Suppressor macrophage (primary cell): ENCODE measurements at regions not wholly inside any gene's neighbourhood (a gene's known extent, or its start where the extent isn't known, plus 50 kb on each side); places are given as distances from the start of the nearest gene placed in this dataset.
"Not testable (repeated sequence)": the region's sequence is repeated elsewhere in the genome, so short reads cannot be mapped to it uniquely, and the experiment has no call there.

Experiments
- DNase-seq, 4 experiments: peaks; one replicate each; pipeline ENCODE4 v3.0.0-alpha.2; 2020 to 2022

GRCh38 chr2:110333114-110334095, 121.1 kb upstream of the MTLN start:
- DNase-seq = not testable (repeated sequence)

DNA sequence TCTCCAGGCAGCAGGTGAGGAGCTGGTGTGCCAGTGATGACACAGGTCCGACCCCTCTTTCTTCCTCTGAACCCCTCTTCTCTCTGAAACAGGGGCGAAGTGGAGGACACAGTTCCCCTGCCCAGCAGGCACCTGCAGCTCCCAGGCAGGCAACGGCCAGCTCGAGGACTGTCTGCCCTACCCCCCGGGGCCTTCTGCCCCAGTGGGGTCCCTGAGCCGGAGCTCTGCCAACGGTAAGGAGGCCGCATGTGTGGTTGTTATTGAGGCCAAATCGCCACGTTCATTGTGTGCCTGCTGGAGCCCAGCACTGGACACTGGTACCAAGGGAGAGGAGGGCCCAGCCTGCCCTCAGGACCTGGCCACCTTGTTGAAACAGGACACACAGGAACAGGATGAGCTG, 119.3 kb upstream of the MTLN start:
- not testable (repeated sequence) for DNase-seq

DNA sequence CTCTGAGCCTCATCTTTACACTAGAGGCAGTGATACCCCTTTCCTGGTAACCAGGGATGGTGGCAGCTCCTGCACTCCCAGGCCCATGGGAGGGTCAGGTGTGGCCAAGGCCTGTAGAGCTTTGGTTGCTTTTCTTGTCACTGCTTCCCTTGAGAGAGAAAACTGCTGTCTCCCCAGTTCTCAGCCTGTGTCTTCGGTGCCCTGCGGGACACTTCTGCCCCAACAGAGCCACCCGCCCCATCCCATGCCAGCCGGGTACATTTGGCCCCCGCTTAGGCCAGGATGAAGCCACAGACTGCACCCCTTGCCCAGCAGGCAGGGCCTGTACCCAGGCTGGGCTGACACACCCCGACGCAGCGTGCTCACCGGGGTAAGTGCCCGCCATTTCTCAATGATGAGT, 117.4 kb upstream of the MTLN start:
- not testable (repeated sequence) for DNase-seq

GRCh38 chr2:110329158-110329557, 116.8 kb upstream of the MTLN start:
- not testable (repeated sequence) for DNase-seq

DNA sequence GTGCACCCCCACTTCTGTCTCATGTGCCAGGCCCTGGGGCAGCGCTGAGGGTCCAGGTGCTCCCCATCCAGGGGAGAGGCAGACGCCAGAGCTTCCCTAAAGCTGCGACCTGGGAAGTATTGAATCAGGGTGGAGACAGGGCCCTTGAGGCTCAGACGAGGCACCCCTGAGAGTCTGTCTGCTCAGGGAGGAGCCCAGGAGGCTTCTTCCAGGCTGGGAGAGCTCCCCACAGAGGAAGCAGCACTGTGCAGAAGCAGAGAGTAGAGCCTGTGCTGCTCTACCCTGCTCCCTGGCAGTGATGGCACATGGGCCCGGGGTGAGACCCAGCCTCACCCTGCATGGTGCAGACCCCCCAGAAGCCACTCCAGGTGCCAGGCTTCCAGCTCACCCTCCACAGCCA, 116.3 kb upstream of the MTLN start:
- peak in 1 of 4 experiments; percentile 0 for DNase-seq

DNA sequence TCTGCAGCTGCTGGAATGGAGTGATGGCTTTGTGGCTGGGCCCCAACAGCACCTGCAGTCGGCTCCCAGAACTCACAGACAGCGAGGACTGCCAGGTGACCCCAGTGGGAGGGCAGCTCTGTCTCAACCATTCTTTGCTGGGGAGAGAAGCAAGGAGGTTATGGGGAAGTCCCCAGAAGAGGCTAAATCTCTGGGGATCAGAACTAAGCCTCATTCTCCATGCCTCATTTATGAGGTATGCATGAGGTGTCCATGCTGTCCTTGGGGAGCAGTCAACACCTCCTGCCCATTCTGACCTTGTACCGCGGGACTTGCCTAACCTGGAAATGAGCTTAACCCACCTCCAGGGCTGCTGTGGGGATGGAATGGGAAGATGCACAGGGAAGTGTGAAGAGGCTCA, 111.5 kb upstream of the MTLN start:
- DNase-seq = not testable (repeated sequence)

GRCh38 chr2:110322535-110322934, 110.2 kb upstream of the MTLN start:
- not testable (repeated sequence) for DNase-seq

GRCh38 chr2:110320834-110321563, 108.7 kb upstream of the MTLN start:
- not testable (repeated sequence) for DNase-seq

DNA sequence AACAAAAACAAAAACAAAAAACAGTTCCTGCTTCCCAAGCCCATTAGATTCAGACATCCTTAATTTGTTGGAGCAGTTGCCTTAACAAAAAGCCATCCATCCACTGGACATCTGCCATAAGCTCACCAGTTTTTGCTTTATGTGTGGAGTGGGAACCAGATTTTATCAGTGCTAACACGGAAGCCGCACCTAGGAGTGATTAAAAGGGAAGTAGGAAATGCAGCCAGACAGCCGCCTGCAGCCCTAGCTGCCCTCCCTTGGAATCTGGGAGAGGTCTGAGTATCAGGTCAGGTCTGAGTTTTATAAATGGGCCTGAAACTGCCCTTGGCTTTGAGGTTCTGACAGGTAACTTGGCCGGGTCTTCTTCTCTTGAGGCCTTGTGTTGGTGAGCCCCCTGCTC, 106.6 kb upstream of the MTLN start:
- DNase-seq = not testable (repeated sequence)

DNA sequence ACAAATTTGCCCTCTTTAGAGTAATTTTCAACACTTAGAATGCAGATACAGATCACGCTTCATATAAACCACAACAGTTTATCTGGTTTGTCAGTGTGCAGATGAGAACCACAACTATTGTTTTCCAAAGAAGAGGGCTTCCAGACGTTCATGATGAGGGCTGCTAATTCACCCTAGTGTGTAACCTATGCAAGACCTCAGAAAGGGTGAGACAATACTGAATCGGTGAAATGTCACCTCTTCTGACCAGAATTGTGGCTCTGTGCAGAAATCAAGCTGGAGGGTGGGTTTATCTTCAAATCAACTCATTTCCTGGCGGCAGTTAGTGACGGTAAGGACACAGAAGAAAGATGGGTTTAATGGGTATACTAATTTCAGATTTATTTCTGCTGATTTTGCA, 105.0 kb upstream of the MTLN start:
- DNase-seq = not testable (repeated sequence)

- not testable (repeated sequence) for DNase-seq
Measured at GRCh38 chr2:110316051-110316865, 103.9 kb upstream of the MTLN start.

DNA sequence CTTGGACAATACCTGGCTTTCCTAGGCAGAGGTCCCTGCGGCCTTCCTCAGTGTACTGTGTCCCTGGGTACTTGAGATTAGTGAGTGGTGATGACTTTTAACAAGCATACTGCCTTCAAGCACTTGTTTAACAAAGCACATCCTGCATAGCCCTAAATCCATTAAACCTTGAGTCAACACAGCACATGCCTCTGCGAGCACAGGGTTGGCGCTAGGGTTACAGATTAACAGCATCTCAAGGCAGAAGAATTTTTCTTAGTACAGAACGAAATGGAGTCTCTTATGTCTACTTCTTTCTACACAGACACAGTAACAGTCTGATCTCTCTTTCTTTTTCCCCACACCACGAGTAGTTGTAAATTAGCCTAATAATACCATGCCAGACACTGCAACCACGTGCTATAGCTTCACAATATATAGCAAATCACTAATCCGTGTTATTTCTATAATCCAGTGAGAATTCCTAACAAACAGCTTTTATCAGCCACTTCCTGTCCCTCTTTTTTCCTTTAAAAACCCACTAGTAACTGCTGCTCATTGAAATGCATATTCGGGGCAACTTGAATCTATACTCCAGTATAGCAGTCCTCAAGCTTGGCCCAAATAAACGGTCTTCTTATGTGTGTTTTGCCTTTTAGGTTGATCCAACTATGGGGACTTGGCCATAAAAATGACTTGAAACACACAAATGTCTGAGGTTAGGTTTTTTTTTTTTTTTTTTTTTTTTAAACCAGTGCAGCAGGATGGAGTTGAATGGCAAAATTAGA, 102.9 kb upstream of the MTLN start:
- DNase-seq = not testable (repeated sequence)

GRCh38 chr2:110314472-110314871, 102.1 kb upstream of the MTLN start:
- DNase-seq = not testable (repeated sequence)

DNA sequence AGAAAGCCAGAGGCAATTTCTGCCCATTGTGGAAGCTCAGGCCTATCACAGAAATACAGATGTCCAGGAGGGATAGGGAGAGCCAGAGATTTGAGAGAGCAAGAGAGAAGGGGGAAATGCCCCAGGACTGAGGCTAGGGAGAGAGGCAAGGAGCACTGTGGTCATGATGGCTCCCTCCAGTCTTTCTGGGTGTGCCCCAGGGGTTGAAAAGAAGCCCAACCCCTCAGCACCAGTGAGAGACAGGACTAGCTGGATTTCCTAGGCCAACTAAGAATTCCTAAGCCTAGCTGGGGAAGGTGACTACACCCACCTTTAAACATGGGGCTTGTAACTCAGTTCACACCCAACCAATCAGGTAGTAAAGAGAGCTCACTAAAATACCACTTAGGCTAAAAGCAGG, 100.7 kb upstream of the MTLN start:
- DNase-seq = not testable (repeated sequence)

DNA sequence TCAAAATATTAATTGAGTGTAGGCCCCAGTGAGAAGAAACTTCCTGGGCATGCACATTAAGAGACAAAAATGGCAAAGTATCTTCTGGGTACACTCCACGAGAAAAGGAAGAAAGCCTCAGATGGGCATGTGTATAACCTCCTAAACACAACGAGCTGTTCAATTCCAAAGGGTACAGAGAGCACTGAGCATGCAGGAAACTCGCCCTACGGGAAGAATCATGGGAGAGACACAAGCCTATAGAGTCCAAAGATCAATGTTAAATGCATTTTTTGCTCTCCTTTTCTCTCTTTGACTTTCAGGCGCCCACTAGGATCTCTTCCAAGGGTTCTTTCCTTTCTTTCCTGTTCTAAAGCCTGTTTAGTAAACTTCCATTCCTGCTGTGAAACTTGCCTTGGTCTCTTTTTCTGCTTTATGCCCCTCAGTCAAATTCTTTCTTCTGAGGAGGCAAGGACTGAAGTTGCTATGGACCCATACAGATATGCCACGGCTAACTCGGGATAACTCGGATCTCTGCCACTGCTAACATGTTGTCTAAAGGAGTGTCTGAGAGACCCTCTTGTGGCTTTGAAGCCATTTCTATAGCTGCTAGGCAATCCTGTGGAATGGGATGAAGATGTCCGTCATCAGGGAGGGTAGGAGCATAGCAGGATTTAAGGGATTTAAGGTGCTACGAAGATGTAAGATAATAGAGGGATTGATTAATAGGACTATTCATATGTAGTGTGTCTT, 99.5 kb upstream of the MTLN start:
- DNase-seq = not testable (repeated sequence)

GRCh38 chr2:110310988-110311475, 98.7 kb upstream of the MTLN start:
- not testable (repeated sequence) for DNase-seq

DNA sequence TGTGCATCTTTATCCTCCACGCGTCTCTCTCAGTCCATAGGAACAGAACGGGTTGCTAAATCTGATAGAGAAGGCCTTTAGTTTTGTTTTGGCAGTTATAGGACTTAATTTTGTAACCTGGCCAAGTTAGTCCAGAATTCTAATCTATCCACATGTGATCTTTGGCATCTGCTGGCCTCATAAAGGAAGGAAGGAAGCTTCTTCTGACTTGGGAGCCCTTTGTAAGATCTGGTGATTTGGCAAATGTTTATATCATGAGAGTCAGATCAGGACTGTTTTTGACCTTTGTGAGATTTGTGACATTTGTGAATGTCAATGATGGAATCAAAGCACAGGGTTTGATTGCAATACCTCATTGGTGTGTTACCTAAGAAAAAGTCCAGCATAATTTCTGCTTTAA, 96.4 kb upstream of the MTLN start:
- not testable (repeated sequence) for DNase-seq

GRCh38 chr2:110292807-110293206, 80.5 kb upstream of the MTLN start:
- not testable (repeated sequence) for DNase-seq

DNA sequence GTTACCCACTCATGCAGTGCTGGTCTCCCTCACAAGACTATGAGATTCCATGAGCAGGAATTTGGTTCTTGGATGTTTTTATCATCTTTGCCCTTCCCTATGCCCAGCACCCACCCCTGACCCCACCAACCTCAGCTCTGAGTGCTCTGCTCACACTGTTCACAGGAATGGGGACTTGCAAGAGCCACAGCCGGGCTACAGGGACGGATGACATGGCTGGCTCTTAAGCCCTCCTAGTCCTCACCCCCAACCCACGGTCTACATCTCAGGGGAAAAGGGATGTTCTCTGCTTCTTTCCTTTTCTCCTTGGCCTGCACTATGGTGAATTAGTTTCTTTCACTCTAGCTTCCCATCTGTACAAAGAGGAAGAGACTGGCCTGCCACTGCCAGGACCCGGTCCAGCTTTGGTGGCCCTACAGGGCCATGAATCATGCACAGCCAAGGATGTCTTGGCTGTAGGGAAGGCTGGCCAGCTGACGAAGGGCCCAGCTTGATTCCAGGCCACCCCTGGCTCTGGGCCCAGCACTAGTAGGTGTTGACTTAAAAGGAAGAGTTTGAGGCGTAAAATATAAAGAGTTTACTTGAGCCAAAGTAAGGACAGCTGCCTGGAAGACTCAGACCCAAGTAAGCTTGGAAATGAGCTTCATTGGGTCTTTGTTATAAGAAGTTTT, 79.7 kb upstream of the MTLN start:
- not testable (repeated sequence) for DNase-seq

- DNase-seq = not testable (repeated sequence)
Measured at GRCh38 chr2:110287817-110288216, 75.5 kb upstream of the MTLN start.
